ENCODE measurements at regions not wholly inside any gene's neighbourhood (a gene's known extent, or its start where the extent isn't known, plus 50 kb on each side); places are given as distances from the start of the nearest gene placed in this dataset.

DNA sequence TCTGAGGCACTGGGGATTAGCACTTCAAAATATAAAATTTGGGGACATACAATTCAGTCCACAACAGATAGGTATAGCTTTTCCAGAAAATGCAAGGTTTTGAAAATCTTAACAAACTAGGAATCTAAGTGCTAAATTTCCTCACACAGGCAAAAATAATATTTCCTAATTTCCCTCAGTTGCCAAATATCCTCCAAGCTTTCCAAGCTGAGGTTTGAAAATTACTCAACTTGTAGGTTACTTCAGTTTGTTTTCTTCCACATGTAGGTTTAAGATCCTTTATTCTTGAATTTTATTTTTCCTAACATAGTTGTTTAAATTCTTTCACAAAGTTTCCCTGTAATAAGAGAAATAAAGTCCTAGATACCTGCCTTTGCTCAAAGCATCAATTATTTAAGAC is 192.9 kb upstream of the NRXN1 start:
- no peak for DNase-seq (ENCODE audit: low spot score)
- in situ Hi-C loops (cut with HindIII; ENCODE audit: low sequenced_read_pairs), result no loop called here

GRCh38 chr2:51222106-51222505 is 190.2 kb upstream of the NRXN1 start:
- in situ Hi-C loops (cut with HindIII; ENCODE audit: low sequenced_read_pairs), result no loop called here
- DNase-seq (ENCODE audit: low spot score), result no peak

GRCh38 chr2:51220606-51221005 is 188.7 kb upstream of the NRXN1 start:
- no peak for DNase-seq (ENCODE audit: low spot score)

DNA sequence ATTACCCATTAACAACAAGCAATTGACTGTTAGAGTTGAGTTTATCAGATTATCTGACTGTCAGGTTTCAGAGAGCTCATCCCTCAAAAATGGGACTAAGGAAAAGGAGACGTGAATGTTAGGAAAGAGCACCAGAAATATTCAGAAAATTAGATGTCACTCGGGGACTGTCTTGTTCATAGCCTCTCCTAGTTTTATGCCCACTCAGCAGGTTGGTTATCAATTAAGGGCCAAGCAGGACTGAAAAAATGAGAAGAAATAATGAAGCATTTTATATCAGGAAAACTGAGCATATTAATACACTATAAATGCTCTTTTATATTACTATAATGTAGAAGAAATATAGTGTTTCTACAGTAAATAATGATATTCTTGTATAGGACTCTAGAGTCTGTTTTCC is 188.1 kb upstream of the NRXN1 start:
- DNase-seq (ENCODE audit: low spot score), result no peak
- in situ Hi-C loops (cut with HindIII; ENCODE audit: low sequenced_read_pairs), result no loop called here

More at GRCh38 chr2:51220606-51221005, 188.7 kb upstream of the NRXN1 start:
- in situ Hi-C loops (cut with HindIII; ENCODE audit: low sequenced_read_pairs), result no loop called here

GRCh38 chr2:51219468-51219867 is 187.5 kb upstream of the NRXN1 start:
- in situ Hi-C loops (cut with HindIII; ENCODE audit: low sequenced_read_pairs), result no loop called here
- DNase-seq (ENCODE audit: low spot score), result no peak

DNA sequence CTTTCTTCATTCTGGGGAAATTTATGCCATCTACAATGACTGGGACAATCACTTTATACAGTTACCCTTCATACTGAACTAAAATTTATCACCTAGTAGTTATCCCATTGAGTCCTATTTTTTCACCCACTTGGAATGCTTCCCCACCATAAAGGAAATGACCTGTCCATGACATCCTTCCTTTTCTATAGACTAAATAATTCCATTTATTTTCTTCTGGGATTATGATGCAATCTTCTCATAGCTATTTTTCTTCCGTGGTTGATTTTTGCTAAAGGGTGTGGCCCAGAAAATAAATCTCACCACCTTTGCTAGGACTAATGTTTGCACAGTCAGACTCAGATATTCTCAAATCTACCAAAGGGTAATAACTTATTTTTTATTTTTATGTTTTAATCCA is 186.1 kb upstream of the NRXN1 start:
- no peak for DNase-seq (ENCODE audit: low spot score)
- in situ Hi-C loops (cut with HindIII; ENCODE audit: low sequenced_read_pairs), result no loop called here

- in situ Hi-C loops (cut with HindIII; ENCODE audit: low sequenced_read_pairs), result no loop called here
- no peak for DNase-seq (ENCODE audit: low spot score)
Measured at GRCh38 chr2:51213826-51214225, 181.9 kb upstream of the NRXN1 start.

DNA sequence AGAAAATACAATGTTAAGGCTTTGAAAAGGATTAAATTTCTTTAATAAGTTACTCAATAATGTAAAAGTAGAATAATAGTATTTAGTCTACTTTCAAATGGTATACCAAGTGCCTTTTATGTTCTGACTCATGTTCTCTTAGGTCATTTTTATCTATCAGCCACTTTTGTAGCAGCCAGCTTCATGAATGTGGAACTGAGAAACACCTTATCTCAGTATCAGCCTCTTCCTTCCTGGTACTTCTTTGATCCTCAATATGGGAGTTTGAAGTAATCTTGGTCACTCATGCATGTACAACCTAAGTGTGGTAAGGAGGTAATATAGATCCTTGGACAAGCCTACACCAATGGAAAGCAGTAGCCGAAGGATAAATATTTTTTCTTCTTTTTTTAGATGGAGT is 180.4 kb upstream of the NRXN1 start:
- in situ Hi-C loops (cut with HindIII; ENCODE audit: low sequenced_read_pairs), result no loop called here
- DNase-seq (ENCODE audit: low spot score), result no peak

- in situ Hi-C loops (cut with HindIII; ENCODE audit: low sequenced_read_pairs), result no loop called here
- DNase-seq (ENCODE audit: low spot score), result no peak
Measured at GRCh38 chr2:51208521-51208920, 176.6 kb upstream of the NRXN1 start.

GRCh38 chr2:51201295-51201694 is 169.4 kb upstream of the NRXN1 start:
- no peak for DNase-seq (ENCODE audit: low spot score)
- in situ Hi-C loops (cut with HindIII; ENCODE audit: low sequenced_read_pairs), result no loop called here

GRCh38 chr2:51194656-51195055 is 162.7 kb upstream of the NRXN1 start:
- no peak for DNase-seq (ENCODE audit: low spot score)
- in situ Hi-C loops (cut with HindIII; ENCODE audit: low sequenced_read_pairs), result no loop called here

- in situ Hi-C loops (cut with HindIII; ENCODE audit: low sequenced_read_pairs), result no loop called here
- DNase-seq (ENCODE audit: low spot score), result no peak
Measured at GRCh38 chr2:51170273-51170672, 138.3 kb upstream of the NRXN1 start.

DNA sequence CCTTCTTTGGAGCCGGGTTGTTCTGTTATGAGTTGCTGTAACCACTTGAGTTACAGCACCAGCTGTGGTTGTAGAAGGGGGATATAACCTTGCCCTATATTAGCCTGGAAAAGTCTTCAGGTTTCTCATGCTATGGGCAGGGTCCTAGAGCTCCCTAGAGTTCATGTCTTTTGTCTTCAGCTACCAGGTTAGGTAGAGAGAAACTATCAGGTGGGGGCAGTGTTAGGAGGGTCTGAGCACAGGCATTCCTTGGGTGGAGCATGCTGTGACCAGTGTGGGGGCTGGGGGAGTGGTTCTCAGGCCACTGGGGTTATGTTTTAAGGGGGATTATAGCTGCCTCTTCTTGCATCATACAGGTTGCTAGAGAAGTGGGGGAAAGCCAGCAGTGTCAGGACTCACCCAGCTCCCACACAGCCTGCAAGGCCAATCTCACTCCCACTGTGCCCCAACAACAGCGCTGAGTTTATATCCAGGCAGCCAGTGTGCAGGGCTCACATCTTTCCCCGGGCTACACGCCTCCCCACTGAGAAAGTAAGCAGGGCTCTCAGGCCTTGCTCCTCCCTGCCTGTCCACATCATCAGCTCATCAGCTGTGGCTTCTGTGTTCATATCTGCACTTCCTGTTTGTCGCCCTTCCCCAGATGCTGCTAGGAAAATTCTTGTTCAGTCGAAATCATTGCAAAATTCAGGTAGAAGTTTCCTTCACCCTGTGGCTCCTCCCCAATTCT is 133.8 kb upstream of the NRXN1 start:
- in situ Hi-C loops (cut with HindIII; ENCODE audit: low sequenced_read_pairs), result no loop called here
- DNase-seq (ENCODE audit: low spot score), result no peak

GRCh38 chr2:51158251-51158650 is 126.3 kb upstream of the NRXN1 start:
- DNase-seq (ENCODE audit: low spot score), result peak; percentile 74
- in situ Hi-C loops (cut with HindIII; ENCODE audit: low sequenced_read_pairs), result no loop called here

- in situ Hi-C loops (cut with HindIII; ENCODE audit: low sequenced_read_pairs), result no loop called here
Measured at GRCh38 chr2:51153236-51153635, 121.3 kb upstream of the NRXN1 start.

GRCh38 chr2:51151490-51152140 is 119.7 kb upstream of the NRXN1 start:
- in situ Hi-C loops (cut with HindIII; ENCODE audit: low sequenced_read_pairs), result no loop called here
- no peak for DNase-seq (ENCODE audit: low spot score)

More at GRCh38 chr2:51153236-51153635, 121.3 kb upstream of the NRXN1 start:
- DNase-seq (ENCODE audit: low spot score), result peak; percentile 65

DNA sequence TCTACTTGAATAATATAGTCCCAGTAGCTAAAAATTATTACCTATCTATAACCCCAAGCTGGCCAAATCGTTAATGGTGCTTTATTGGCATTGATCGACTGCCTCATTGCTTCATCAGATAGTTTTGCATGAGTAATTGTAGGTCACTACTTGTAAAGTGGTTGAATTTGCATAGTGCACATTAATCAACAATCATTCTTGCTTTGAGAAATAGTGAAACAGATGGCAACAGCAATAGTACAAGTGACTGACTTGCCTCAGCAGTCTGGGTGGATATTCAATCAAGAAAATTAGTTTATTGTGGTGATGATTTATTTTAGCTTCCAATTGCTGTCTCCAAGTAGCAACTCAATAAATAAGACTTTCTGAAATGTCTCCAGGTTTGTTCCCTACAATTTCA is 117.8 kb upstream of the NRXN1 start:
- no peak for DNase-seq (ENCODE audit: low spot score)

DNA sequence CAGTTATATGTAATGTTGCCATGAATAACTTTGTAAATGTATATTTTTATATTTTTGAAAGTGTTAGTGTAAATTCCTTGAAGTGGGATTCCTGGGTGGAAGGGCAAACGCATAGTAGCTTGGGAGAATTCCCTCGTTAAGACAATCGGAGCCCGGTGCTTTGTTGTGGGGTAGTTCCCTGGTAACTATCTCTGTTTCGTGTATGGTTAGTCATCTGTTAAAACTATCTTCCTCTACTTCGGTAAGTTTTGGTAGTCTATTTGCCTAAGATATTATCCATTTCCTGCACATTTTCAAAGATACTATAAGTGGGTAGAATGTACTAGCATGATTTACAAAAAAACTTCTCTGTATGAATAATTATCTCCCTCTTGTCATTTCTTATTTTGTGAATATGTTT is 113.8 kb upstream of the NRXN1 start:
- in situ Hi-C loops (cut with HindIII; ENCODE audit: low sequenced_read_pairs), result no loop called here
- DNase-seq (ENCODE audit: low spot score), result no peak

More for the DNA sequence above, 117.8 kb upstream of the NRXN1 start:
- in situ Hi-C loops (cut with HindIII; ENCODE audit: low sequenced_read_pairs), result no loop called here

DNA sequence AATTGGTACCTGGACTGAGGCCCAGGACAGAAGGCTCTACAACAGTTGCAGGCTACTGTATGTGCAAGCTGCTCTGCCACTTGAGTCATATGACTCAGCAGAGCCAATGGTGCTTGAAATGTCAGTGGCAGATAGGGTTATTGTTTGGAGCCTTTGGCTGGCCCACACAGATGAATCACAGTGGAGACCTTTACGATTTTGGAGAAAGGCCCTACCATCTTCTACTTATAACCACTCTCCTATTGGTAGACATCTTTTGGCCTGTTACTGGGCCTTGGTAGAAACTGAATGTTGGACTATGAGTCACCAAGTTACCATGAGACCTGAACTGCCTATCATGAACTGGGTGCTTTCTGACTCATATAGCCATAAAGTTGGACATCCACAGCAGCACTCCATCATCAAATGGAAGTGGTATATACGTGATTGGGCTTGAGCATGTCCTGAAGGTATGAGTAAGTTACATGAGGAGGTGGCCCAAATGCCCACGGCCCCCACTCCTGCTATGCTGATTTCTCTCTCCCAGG is 88.9 kb upstream of the NRXN1 start:
- no peak for DNase-seq (ENCODE audit: low spot score)
- in situ Hi-C loops (cut with HindIII; ENCODE audit: low sequenced_read_pairs), result no loop called here

DNA sequence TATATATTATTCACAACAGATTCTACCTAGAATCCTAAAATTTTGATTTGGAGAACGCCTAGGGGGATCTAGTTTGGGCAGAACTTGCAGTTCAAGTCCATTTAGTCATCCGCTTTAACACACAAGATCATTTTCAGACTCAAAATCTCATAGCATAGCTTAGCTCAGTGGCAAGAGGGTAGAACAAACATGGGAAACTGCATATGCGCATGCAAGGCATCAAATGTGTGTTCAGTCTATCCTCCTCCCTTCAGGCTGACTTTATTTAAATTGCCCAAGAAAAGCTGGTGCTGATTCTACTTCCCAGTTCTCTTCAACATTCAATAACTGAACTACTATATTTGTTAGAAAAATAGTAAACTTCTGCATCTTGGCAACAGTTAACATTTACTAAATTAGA is 79.6 kb upstream of the NRXN1 start:
- in situ Hi-C loops (cut with HindIII; ENCODE audit: low sequenced_read_pairs), result no loop called here
- DNase-seq (ENCODE audit: low spot score), result no peak

DNA sequence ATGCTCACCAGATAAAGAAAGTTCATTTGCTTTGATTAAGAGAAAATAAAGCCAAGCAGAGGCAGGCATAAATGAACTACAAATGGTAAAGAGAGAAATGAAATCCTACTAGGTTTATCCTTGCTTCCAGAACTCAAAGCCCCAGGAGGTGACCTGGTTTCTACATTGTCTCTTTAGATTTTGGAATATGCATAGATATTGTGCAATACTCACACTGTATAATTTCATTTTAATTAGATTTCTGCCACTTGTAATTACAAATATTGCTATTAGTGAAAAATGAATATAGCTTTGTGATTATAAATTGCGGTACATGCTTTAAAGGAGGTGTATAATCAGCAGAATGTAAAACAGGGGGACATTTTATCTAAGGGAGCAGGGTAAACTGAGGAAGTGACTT is 76.9 kb upstream of the NRXN1 start:
- in situ Hi-C loops (cut with HindIII; ENCODE audit: low sequenced_read_pairs), result no loop called here
- DNase-seq (ENCODE audit: low spot score), result peak; percentile 15

Data from G401 (cell line).